ENCODE measurements at regions not wholly inside any gene's neighbourhood (a gene's known extent, or its start where the extent isn't known, plus 50 kb on each side); places are given as distances from the start of the nearest gene placed in this dataset.

DNA sequence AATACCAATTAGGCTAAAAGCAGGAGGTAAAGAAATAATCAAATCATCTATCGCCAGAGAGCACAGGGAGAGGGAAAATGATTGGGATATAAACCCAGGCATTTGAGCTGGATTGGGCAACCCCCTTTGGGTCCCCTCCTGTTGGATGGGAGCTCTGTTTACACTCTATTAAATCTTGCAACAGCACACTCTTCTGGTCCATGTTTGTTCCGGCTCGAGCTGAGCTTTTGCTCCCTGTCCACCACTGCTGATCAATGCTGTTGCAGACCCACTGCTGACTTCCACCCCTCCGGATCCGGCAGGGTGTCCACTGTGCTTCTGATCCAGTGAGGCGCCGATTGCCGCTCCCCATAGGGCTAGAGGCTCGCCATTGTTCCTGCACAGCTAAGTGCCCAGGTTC, 493.8 kb downstream of the MATN1 start:
- H3K27me3 ChIP-seq (ENCODE audit: control insufficient read depth, extremely low read depth, insufficient read depth, low read length) = no peaks in the 10 kb centered on the region
- H3K27ac ChIP-seq (ENCODE audit: control insufficient read depth, insufficient read depth, low read length) = no peak overlapping the region
- H3K36me3 ChIP-seq (ENCODE audit: control insufficient read depth in 2 of 2, extremely low read depth in 1 of 2, insufficient read depth in 2 of 2, low read length in 2 of 2) = no peaks in the 10 kb centered on the region
- H4K20me1 ChIP-seq (ENCODE audit: control insufficient read depth, extremely low read depth, insufficient read depth, low read length) = no peaks in the 10 kb centered on the region
- FAIRE-seq (no peak), DNase-seq (ENCODE audit: low read depth, low spot score) (no peak)
- no peaks in the 10 kb centered on the region for H3K9me3 ChIP-seq (ENCODE audit: control insufficient read depth, low read depth, low read length)
- H3K9me1 ChIP-seq (ENCODE audit: control insufficient read depth, extremely low read depth, insufficient read depth, low read length) = no peaks in the 10 kb centered on the region
- H3K79me2 ChIP-seq (ENCODE audit: control insufficient read depth, insufficient read depth, low read length) = no peaks in the 10 kb centered on the region
- no peak for TF ChIP-seq EZH2 (IDR thresholded peaks at IDR 0.05; ENCODE audit: low read length)
- TF ChIP-seq, protein P1, sequence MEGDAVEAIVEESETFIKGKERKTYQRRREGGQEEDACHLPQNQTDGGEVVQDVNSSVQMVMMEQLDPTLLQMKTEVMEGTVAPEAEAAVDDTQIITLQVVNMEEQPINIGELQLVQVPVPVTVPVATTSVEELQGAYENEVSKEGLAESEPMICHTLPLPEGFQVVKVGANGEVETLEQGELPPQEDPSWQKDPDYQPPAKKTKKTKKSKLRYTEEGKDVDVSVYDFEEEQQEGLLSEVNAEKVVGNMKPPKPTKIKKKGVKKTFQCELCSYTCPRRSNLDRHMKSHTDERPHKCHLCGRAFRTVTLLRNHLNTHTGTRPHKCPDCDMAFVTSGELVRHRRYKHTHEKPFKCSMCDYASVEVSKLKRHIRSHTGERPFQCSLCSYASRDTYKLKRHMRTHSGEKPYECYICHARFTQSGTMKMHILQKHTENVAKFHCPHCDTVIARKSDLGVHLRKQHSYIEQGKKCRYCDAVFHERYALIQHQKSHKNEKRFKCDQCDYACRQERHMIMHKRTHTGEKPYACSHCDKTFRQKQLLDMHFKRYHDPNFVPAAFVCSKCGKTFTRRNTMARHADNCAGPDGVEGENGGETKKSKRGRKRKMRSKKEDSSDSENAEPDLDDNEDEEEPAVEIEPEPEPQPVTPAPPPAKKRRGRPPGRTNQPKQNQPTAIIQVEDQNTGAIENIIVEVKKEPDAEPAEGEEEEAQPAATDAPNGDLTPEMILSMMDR (optimal IDR thresholded peaks at IDR 0.05 in 1 of 3, IDR thresholded peaks at IDR 0.05 in 1 of 3, conservative IDR thresholded peaks at IDR 0.05 in 1 of 3; ENCODE audit: extremely low read depth in 1 of 3, insufficient read depth in 2 of 3, low read length in 3 of 3) = no peak
- no peak overlapping the region for H3K4me2 ChIP-seq (ENCODE audit: control insufficient read depth, extremely low read depth, insufficient read depth, low read depth, low read length)
- H3K9ac ChIP-seq (ENCODE audit: control insufficient read depth, extremely low read depth, insufficient read depth, low read length) = no peak overlapping the region
- no peaks in the 10 kb centered on the region for H3K4me1 ChIP-seq (ENCODE audit: control insufficient read depth, extremely low read depth, insufficient read depth, low read length)
- no peak overlapping the region for H3K4me3 ChIP-seq (ENCODE audit: control insufficient read depth in 2 of 3, extremely low read depth in 1 of 3, insufficient read depth in 2 of 3, low read depth in 1 of 3, low read length in 3 of 3)
- dilution Hi-C loops (cut with MboI; ENCODE audit: extremely low pct_ligation_motif_present, low sequenced_read_pairs) = no loop called here
- H2AFZ ChIP-seq (ENCODE audit: control insufficient read depth, low read length) = no peak overlapping the region

GRCh38 chr1:30226648-30227047, 496.7 kb downstream of the MATN1 start:
- DNase-seq (ENCODE audit: low read depth, low spot score) (no peak), FAIRE-seq (no peak)
- Histone ChIP-seq H3K27me3 (ENCODE audit: control insufficient read depth, extremely low read depth, insufficient read depth, low read length) (no peaks in the 10 kb centered on the region), H3K36me3 (ENCODE audit: control insufficient read depth in 2 of 2, extremely low read depth in 1 of 2, insufficient read depth in 2 of 2, low read length in 2 of 2) (no peaks in the 10 kb centered on the region), H3K4me1 (ENCODE audit: control insufficient read depth, extremely low read depth, insufficient read depth, low read length) (no peaks in the 10 kb centered on the region), H3K79me2 (ENCODE audit: control insufficient read depth, insufficient read depth, low read length) (no peaks in the 10 kb centered on the region), H3K9me1 (ENCODE audit: control insufficient read depth, extremely low read depth, insufficient read depth, low read length) (no peaks in the 10 kb centered on the region), H3K4me2 (ENCODE audit: control insufficient read depth, extremely low read depth, insufficient read depth, low read depth, low read length) (no peak overlapping the region), H3K9ac (ENCODE audit: control insufficient read depth, extremely low read depth, insufficient read depth, low read length) (no peak overlapping the region), H3K4me3 (ENCODE audit: control insufficient read depth in 2 of 3, extremely low read depth in 1 of 3, insufficient read depth in 2 of 3, low read depth in 1 of 3, low read length in 3 of 3) (no peak overlapping the region), H3K27ac (ENCODE audit: control insufficient read depth, insufficient read depth, low read length) (no peak overlapping the region), H2AFZ (ENCODE audit: control insufficient read depth, low read length) (no peak overlapping the region), H3K9me3 (ENCODE audit: control insufficient read depth, low read depth, low read length) (no peaks in the 10 kb centered on the region), H4K20me1 (ENCODE audit: control insufficient read depth, extremely low read depth, insufficient read depth, low read length) (no peaks in the 10 kb centered on the region)
- TF ChIP-seq, protein P1 (optimal IDR thresholded peaks at IDR 0.05 in 1 of 3, IDR thresholded peaks at IDR 0.05 in 1 of 3, conservative IDR thresholded peaks at IDR 0.05 in 1 of 3; ENCODE audit: extremely low read depth in 1 of 3, insufficient read depth in 2 of 3, low read length in 3 of 3) = no peak
- TF ChIP-seq EZH2 (IDR thresholded peaks at IDR 0.05; ENCODE audit: low read length) = no peak
- dilution Hi-C loops (cut with MboI; ENCODE audit: extremely low pct_ligation_motif_present, low sequenced_read_pairs) = no loop called here

All from keratinocyte (primary cell).